Glutamatergic neuron (in vitro differentiated cells): ENCODE measurements at regions not wholly inside any gene's neighbourhood (a gene's known extent, or its start where the extent isn't known, plus 50 kb on each side); places are given as distances from the start of the nearest gene placed in this dataset.

ENCODE experiments used
- DNase-seq: peaks from one replicate; pipeline ENCODE4 v3.0.0; 2022
- H3K27ac Mint-ChIP-seq: one replicate; pipeline ENCODE4 v1.8.0; 2020; ENCODE audit warnings: mild to moderate bottlenecking, mixed read lengths, inconsistent platforms; ENCODE audit not compliant: unreplicated experiment
- H3K27me3 Mint-ChIP-seq: one replicate; pipeline ENCODE4 v1.8.0; 2020; ENCODE audit warnings: mild to moderate bottlenecking, moderate library complexity, mixed read lengths, inconsistent platforms; ENCODE audit not compliant: unreplicated experiment
- H3K36me3 Mint-ChIP-seq: one replicate; pipeline ENCODE4 v1.8.0; 2020; ENCODE audit warnings: mild to moderate bottlenecking, mixed read lengths, inconsistent platforms; ENCODE audit not compliant: unreplicated experiment
- H3K4me1 Mint-ChIP-seq: one replicate; pipeline ENCODE4 v1.8.0; 2020; ENCODE audit warnings: mild to moderate bottlenecking, low read depth, mixed read lengths, inconsistent platforms; ENCODE audit not compliant: unreplicated experiment
- H3K4me3 Mint-ChIP-seq: one replicate; pipeline ENCODE4 v1.8.0; 2020; ENCODE audit warnings: mild to moderate bottlenecking, mixed read lengths, inconsistent platforms; ENCODE audit not compliant: unreplicated experiment
- H3K9me3 Mint-ChIP-seq: one replicate; pipeline ENCODE4 v1.8.0; 2020; ENCODE audit warnings: mild to moderate bottlenecking, moderate library complexity, mixed read lengths, inconsistent platforms; ENCODE audit not compliant: unreplicated experiment
- TF ChIP-seq, protein P1 (sequence below): fragments of 200-600 bp; sonication (generic); IDR thresholded peaks from one replicate; pipeline ENCODE4 v1.5.0; 2021; ENCODE audit not compliant: partially characterized antibody, unreplicated experiment

DNA sequence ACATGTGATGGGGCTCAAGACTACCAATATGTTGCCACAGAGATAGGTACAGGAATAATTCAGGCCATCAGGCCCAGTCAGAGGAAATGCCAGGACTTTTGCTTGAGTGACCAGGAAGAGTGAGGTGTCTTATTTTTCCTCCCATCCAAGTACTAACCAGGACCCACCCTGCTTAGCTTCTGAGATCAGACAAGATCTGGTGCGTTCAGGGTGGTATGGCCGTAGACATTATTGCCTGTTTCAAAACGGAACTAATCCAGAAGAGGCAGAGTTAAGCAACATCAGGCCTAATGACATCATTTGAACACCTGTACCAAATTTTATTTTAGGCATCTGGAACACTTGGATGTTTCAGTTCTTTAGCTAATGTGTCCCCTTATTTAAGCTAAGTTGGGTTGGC is 205.5 kb upstream of the POU2AF2 start:
- Mint-ChIP-seq H3K36me3 (no peaks in the 10 kb centered on the region), H3K4me1 (no peaks in the 10 kb centered on the region), H3K27ac (no peak overlapping the region), H3K4me3 (no peak overlapping the region), H3K9me3 (peaks cover 2% of the 10 kb centered on the region), H3K27me3 (no peaks in the 10 kb centered on the region)
- TF ChIP-seq, protein P1, sequence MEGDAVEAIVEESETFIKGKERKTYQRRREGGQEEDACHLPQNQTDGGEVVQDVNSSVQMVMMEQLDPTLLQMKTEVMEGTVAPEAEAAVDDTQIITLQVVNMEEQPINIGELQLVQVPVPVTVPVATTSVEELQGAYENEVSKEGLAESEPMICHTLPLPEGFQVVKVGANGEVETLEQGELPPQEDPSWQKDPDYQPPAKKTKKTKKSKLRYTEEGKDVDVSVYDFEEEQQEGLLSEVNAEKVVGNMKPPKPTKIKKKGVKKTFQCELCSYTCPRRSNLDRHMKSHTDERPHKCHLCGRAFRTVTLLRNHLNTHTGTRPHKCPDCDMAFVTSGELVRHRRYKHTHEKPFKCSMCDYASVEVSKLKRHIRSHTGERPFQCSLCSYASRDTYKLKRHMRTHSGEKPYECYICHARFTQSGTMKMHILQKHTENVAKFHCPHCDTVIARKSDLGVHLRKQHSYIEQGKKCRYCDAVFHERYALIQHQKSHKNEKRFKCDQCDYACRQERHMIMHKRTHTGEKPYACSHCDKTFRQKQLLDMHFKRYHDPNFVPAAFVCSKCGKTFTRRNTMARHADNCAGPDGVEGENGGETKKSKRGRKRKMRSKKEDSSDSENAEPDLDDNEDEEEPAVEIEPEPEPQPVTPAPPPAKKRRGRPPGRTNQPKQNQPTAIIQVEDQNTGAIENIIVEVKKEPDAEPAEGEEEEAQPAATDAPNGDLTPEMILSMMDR, result no peak
- DNase-seq, result no peak

GRCh38 chr11:111035746-111036145 is 209.8 kb upstream of the POU2AF2 start:
- TF ChIP-seq, protein P1, result no peak
- no peak for DNase-seq

DNA sequence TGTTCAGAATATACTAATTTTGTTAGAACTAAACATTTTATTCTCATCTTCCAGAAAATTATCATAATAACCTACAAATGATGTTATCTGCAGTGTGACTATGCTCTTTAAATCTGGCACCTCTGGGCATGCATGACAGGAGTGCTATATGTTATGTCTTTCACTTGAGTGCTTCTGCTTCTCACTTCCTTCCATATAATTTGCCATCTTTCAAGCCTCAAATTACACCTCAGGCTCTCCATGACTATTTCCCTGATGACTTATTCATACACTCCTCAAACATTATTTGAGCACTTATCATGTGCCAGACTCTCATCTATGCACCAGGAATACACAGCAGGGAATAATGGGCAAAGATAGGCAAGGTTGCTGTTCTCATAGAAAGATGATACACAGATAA is 219.3 kb upstream of the POU2AF2 start:
- H3K4me1 Mint-ChIP-seq, result no peaks in the 10 kb centered on the region
- TF ChIP-seq, protein P1, result no peak
- no peak overlapping the region for H3K4me3 Mint-ChIP-seq
- no peaks in the 10 kb centered on the region for H3K9me3 Mint-ChIP-seq
- H3K36me3 Mint-ChIP-seq, result peaks cover 3% of the 10 kb centered on the region
- H3K27me3 Mint-ChIP-seq, result no peaks in the 10 kb centered on the region
- no peak overlapping the region for H3K27ac Mint-ChIP-seq
- DNase-seq, result no peak

More at GRCh38 chr11:111035746-111036145, 209.8 kb upstream of the POU2AF2 start:
- Mint-ChIP-seq H3K9me3 (peaks cover 2% of the 10 kb centered on the region), H3K36me3 (no peaks in the 10 kb centered on the region), H3K27me3 (no peaks in the 10 kb centered on the region), H3K27ac (no peak overlapping the region), H3K4me3 (no peak overlapping the region), H3K4me1 (no peaks in the 10 kb centered on the region)

DNA sequence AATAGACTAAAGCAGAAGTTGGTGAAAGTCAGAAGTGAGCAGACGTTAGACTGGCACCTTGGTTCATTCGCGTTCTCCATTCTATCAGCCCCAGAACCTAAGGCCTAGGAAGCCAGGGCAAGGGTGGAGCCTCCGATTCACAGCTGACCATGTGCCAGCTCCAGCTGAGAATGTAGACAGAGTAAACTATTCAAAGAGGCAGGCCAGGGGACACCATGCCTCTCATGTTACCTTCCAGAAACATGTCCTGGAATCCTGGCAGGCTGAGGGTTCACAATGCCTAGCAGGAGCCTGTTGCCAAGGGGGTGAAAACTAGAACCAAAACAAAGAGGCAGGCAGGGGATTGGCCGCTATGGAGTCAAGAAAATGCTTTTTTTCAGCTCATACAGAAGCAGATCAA is 224.4 kb upstream of the POU2AF2 start:
- no peaks in the 10 kb centered on the region for H3K27me3 Mint-ChIP-seq
- no peak overlapping the region for H3K27ac Mint-ChIP-seq
- TF ChIP-seq, protein P1, result no peak
- DNase-seq, result no peak
- H3K9me3 Mint-ChIP-seq, result no peaks in the 10 kb centered on the region
- H3K4me3 Mint-ChIP-seq, result no peak overlapping the region
- H3K36me3 Mint-ChIP-seq, result peaks cover 3% of the 10 kb centered on the region
- no peaks in the 10 kb centered on the region for H3K4me1 Mint-ChIP-seq

DNA sequence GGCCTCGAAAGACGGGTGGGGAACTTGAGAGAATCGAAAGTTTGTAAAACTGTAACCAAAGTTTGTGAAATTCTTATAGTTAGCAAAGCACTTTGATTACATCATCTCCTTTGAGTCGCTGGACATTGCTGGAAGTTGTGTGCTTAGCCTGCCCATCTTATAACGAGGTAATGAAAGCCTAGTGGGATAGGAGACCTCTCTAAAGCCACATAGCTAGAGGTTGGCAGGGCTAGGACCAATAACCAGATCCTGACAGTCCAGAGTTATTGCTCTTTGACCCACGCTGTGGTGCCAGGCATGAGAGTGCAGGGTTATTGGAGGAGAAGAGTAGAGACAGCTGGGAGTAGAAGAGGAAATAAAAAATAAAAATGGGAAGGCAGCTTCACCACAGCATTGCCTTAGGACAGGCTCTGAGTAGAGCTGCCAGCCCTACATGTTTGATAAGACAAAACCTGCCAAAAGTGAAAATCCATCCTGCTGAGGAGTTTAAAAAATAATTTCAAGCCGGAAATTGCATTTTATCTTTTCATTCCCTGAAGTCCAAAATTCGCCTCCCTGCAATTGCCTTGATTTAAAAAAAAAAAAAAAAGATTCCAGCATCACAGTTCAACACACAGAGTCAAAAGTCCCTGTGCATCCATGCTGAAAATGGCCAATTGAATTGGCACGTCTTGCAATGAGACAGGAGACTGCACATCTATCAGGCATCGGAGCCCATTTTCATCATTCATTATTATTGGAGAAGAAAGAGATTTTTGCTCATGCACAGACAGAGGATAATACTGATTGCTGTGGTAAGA is 225.5 kb upstream of the POU2AF2 start:
- Mint-ChIP-seq H3K4me1 (no peaks in the 10 kb centered on the region), H3K4me3 (no peak overlapping the region), H3K9me3 (no peaks in the 10 kb centered on the region), H3K27me3 (no peaks in the 10 kb centered on the region), H3K27ac (no peak overlapping the region), H3K36me3 (peaks cover 3% of the 10 kb centered on the region)
- TF ChIP-seq, protein P1, result no peak
- DNase-seq, result no peak
